ENCODE measurements at regions not wholly inside any gene's neighbourhood (a gene's known extent, or its start where the extent isn't known, plus 50 kb on each side); places are given as distances from the start of the nearest gene placed in this dataset.

- TF ChIP-seq CTCF (conservative IDR thresholded peaks at IDR 0.05; ENCODE audit: low read depth, low read length): no peak
- TF ChIP-seq EZH2 (IDR thresholded peaks at IDR 0.05; ENCODE audit: low read length, unreplicated experiment): no peak
These were observed 1050.5 kb upstream of the AUTS2 start for GRCh38 chr7:68547799-68548198.
